GM19238 (cell line): ENCODE measurements at regions not wholly inside any gene's neighbourhood (a gene's known extent, or its start where the extent isn't known, plus 50 kb on each side); places are given as distances from the start of the nearest gene placed in this dataset.
"Not testable (repeated sequence)": the region's sequence is repeated elsewhere in the genome, so short reads cannot be mapped to it uniquely, and the experiment has no call there.

Experiments used
- DNase-seq: peaks from one replicate; pipeline ENCODE4 v3.0.0; 2011; ENCODE audit warnings: low spot score; ENCODE audit not compliant: insufficient read length

DNA sequence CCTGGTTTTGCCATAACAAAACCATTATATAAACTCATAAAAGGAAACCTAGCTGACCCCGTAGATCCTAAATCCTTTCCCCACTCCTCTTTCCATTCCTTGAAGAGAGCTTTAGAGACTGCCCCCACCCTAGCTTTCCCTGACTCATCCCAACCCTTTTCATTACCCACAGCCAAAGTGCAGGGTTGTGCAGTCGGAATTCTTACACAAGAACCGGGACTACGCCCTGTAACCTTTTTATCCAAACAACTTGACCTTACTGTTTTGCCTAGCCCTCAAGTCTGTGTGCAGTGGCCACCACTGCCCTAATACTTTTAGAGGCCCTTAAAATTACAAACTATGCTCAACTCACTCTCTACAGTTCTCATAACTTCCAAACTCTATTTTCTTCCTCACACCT lies 116.0 kb upstream of the PTPN13 start:
- not testable (repeated sequence) for DNase-seq

DNA sequence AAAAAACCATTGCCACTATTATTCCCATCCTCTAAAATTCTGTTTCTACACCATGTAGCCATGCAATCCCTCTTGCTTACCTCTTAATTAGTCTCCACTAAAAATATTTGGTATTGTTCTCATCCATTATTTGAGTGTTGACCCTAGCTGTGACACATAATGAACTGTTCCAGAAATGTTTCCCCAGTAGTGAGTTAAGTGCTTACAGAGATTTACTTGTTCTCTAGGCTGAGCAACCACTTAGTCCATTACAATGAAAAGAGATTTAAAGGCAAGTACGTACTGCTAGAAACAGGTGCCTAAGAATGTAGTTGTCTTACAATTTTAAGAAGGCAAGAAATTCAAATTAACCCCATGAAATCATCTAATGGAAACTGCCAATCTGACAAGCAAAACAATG lies 112.7 kb upstream of the PTPN13 start:
- no peak for DNase-seq

DNA sequence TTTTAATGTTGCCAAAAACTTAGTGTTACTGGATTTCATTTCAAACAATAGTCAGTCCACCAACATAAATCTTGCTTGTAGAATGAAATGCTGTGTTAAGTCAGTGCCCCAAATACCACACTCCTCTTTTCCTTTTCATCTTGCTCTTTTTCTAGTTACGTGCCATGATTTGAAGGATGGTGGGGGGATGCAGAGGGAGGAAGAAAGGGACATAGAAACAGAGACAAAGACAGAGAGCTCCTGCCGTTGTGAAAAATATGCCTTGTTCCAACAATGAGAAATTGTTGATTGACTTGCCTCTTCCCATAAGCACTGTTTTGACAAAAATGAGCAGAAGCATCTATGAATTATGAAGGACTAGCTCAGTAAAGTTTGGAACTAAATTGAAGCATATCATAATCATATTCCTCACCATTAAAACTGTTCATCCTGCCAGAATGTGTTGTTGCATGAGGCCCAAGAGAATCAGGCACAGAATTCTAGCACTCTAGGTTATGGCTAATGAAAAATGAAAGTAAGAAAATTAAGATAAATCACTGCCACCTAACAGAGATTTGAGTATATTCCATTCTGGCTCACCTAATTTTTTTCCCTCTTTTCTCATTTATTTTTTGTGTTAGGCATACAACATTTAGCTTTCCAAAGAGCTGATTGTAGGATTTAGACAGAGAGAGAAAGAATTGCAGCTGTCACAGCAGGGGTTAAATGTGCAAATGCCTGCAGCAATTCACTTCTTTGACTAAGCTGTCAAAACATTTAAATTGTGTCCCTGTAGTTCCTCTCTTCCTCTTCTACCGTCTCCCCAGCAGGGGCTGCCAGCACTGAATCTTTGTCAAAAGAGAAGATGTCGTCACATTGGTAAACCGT lies 111.6 kb upstream of the PTPN13 start:
- DNase-seq = no peak

DNA sequence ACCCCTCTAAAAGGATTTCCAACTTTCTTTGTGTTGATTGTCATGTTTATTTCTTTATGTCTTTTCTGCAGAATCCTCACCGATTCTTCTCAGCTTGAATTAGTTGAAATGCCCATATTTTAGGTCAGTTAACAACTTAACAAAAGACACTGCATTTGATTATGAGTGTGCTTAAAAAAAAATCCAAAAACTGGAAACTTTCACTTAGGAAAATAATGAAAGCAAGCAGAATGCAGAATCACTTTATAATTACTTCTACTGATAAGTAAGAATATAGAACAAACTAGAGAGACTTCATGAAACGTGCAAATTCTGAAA lies 111.0 kb upstream of the PTPN13 start:
- no peak for DNase-seq

DNA sequence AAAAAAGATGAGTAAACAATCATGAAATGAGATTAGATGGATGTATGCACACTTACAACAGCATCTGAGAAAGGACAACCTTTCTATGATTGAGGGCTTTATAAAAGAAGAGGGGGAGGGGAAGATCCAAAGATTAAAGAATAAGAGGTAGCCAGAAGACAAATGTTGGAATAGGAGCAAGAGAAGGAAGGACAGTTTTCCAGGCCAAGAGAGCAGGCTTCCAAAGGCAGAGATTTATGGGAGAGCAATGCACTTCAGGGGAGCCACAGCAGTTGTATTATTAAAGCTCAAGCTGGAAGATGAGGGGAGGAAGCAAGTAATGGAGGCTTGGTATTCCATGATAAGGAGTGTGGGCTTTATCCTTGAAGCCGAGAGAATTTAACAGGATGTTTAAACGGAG lies 110.3 kb upstream of the PTPN13 start:
- no peak for DNase-seq

DNA sequence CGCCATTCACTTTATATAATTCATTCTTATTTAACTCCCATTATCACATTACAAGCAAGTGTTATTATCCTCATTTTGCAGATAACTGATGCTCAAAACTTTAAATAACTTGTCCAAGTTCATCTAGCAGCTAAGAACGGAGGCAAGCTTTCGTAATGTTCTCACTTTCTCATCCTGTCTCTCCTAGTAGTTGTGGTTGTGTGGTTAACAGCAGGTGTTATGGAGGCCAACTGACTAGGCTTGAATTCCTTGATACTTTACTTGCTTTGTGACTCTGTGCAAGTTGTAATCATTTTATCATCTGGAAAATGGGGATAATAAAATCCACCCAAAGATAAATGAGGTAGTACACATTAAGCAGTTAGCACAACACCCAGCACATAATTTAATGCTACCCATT lies 109.9 kb upstream of the PTPN13 start:
- no peak for DNase-seq

DNA sequence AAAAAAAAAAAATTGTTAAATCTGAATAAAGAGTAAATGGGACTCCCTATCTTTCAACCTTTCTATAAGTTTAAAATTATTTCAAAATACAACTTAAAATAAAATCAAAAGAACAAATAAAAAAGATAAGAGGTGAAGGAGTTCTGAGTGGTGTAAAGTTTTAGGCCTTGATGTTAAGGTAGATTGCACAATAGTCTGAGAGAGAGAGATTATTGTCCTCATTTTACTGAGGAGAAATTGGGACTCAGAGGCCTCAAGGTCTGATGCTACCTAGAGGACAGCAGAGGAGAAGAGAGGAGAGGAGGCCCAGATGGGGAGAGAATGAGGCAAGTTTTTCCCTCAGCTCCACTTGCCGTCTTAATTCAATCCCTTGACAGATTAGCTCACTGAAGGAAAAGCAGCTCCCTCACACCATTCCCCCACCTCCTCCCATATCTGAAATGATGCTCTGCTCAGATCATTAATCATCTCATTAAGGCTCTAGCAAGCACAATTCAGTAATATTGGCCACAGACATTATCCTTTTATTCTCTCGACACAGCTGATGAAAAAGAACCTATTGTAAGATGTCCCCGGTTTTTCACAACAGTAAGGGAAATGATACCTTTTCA lies 106.3 kb upstream of the PTPN13 start:
- no peak for DNase-seq

DNA sequence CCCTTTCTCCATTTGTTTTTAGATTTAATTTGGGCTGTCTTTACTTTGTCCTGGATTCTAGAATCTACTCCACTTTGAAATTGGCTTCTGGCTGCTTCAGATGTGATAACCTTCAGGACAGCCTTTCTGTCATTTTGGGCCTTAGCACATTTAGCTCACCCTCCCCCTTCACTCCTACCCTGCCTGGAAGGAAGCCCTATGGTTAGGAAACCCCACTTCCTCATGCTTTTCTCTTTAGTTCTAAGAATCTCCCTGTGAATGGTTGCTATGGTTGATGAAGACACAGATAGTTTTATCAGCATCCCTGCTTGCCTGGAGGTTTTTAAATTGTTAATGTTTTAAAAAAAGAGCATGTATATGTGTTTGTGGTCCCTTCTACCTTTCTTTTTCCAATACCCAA lies 100.7 kb upstream of the PTPN13 start:
- DNase-seq = no peak

DNA sequence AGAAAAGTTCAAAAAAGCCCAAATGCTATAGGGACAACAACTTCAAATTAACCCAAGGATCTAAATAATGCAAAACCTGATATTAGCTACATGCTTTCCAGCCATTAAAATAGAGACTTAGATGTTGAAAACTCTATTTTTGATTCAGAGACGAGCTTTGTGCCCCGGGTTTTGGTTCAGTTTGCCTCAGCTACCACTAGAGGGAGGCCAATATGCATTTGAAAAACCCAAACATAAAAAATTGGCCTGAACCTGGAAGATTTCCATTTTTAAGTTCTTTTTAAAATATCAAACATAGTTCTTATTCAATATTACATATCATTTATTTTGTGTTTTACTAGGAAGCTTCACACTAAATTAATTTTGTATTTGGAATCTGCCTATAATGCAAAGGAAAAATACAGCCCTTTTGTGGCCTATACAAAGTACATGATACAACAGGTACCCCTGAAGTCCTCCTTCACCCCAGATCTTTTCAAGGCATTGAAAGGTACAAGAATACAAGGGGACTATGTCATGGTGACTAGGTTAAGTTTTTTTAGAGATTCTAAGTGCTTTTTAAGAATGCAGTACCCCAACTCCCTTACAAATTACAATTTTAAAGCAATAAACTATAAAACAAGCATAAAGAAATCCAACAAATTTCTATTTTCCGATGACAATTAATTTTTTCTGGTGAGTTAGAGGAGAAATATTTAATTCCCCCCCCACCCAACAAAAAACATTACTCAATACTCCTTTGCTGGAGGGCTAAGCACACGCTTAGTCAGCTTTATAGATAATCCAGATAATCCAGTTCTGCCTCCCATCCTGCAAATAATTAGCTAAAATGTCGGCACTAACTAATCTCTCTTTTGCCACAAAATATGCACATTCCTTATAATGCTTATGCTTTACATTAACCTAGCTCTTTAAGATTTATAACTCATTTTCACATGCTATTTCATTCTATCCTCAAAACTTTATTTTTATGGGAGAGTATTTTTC lies 97.7 kb upstream of the PTPN13 start:
- DNase-seq = no peak

DNA sequence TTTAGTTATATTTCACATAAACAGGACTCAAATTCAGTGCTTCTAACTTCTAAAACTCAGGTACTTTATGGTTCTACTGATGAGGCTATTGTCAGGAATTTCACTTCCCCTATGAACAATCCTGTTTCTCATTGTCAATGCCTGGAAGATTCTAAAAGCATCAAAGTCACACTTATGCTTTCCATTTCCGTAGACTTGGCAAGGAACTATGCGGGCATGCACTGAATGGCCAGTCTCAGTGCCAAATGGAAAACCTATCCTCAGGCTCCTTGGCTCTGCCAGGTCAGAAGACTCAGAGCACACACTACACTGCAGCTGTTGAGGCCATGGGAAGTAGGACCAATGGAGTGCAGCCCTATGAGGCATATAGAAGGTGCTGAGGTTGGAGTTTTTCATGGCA lies 97.0 kb upstream of the PTPN13 start:
- DNase-seq = no peak

DNA sequence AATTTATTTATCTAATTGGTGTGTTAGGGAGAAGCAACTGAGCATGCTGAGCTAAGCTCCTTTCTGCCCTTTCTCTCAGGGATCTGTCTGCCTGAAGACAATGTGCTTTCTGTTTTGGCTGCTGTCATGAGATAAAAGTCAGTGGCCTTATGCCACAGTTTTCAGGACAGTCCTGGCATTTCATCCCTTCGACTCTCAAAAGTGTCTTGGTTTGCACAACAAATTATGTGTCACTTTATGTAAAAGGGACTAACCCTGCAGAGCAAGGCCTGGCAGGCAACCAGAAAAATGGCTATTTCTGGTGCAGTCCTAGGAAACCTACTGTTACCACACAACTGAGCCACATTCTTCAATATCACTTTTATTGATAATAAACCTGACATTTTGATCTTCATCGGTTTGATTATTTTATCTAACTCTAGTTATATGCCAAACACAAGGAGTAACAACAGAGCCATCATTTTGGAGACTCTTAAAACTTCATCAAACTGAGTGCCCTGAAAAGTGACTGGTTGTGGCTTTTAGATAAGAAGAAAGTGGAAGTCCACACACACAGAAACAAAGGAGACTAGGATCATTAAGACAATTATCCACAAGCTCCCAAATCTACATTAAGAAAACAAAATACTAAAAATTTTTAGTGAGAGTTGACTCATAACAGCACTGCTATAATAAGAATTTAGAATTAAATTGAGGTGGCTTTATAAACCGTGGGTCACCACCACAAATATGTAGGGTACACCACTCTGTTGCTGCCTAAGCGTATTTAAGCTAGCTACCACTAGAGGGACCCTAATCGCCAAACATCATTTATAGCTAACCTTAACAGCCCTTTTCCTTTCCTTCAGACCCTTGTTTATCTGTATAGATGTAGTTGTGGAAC lies 95.9 kb upstream of the PTPN13 start:
- DNase-seq = peak; percentile 10

DNA sequence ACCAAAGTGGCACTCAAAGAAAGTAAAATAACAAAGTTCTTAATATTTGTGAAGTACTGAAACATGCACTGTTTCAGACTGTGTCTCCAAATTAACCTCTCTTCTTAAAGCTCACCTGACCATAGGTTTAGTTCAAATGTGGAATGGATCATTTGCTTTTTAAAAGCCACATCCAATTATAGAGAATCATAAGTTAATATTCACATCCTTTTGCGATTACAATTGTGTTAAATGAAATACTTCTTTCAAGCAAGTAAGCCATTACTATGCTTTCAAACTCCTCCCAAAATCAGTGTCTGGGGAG lies 95.3 kb upstream of the PTPN13 start:
- no peak for DNase-seq

DNA sequence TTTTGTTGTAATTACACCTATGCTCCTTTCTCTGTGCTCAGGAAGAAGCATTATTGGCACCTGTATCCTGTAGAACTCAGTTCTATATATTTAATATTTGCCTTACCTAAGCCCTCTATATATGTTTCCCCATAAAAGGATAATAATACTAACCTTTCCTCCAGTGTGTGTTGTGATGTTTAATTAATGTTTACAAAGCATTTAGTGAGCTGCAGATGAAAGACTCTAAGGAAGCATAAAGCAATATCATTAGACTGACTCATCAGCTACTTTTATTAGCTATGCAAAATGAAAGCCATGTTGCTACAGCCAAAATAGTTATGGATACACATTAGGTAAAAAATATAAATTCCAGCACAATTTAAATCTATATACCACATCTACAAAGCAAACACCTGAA lies 93.6 kb upstream of the PTPN13 start:
- no peak for DNase-seq

DNA sequence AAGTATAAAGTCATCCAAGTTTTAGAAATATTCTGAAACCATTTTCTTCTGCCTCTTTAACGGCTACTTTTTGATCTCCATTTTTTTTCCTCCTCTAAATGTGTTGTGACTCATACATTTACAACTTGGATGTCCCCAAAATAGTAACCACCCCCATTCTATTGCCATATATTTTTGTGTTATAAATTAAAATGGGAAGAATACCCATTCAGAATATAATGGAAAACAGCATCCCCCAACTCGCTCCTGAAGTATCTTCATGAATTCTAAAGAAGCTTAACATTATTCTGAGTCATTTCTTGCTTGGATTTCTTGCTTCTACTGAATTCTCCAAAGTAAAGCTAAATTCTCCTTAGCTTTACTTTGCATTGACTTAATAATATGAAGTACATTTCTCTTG lies 92.0 kb upstream of the PTPN13 start:
- no peak for DNase-seq

DNA sequence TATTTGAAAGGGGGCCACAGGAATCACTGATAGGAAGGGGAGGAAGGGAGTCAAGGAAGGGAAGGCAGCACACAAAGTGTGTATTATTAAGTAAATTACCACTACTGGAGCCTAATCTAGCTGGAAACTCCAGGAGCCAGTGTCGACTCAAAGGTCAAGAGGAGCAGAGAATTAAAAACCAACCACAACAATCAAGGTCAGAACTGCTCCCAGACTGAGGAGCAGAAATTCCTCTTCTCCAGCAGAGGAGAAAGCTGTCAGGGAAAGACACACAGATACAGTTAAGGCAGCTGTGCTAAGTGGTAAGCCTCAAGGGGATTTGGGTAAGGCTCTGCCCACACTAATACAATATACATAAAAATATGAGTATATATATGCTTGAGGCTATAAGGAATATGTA lies 87.5 kb upstream of the PTPN13 start:
- DNase-seq = no peak

DNA sequence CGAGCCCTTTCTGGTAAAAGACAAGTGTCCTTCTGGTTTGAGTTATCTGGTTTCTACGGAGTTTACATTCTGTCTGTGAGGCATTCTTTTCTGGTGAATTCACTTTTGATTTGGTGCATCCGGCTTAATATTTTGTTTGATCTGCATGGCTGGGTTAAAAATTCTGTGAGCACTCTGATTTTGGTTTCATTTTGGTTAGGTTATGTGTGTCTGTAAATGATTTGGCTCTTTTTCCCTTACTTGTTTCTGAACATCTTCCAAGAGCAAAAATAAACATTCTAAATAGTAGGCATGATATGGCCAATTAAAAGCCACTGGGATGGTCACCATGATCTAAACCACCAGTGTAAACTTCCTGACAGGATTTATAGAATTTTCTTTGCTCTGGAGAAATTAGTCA lies 85.7 kb upstream of the PTPN13 start:
- no peak for DNase-seq

DNA sequence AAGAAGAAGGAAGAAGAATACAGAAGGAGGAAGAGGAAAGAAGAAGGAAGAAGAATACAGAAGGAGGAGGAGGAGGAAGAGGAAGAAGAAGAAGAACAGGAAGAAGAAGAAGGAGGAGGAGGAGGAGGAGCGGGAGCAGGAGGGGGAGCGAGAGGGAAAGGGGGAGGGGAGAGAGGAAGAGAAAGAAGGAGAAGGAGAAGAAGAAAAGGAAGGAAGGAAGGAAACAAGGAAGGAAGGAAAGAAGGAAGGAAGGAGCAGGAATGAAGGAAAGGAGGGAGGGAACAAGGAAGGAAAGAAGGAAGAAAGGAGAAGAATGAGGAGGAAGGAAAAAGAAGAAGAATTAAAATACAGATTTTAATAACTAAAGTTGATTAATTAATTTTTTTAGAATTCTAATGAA lies 82.5 kb upstream of the PTPN13 start:
- no peak for DNase-seq

DNA sequence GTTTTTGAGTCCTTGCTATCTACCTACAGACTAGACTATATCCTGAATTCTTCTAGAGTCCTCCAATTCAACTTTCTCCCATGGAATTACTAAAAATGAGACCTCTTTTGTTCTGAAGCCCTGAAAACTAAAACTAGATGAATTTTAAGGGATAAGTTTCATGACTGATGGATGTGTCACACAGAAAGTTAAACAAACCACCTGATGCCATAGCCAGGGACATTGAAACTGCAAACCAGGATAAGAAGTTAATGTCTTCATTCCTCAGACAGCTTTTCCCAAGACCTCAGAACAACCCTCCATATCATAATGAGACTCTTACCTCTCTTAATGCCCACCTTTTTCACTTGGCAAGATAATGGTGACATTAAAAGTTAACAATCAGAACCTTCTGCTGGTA lies 81.5 kb upstream of the PTPN13 start:
- no peak for DNase-seq

DNA sequence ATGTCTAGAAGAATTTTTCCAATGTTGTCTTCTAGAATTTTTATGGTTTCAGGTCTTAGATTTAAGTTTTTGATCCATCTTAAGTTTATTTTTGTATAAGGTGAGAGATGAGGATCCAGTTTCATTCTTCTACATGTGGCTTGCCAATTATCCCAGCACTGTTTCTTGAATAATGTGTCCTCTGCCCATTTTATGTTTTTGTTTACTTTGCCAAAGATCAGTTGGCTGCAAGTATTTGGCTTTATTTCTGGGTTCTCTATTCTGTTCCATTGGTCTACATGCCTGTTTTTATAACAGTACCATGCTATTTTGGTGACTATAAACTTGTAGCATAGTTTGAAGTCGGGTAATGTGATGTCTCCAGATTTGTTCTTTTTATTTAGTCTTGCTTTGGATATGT lies 78.2 kb upstream of the PTPN13 start:
- DNase-seq = not testable (repeated sequence)

DNA sequence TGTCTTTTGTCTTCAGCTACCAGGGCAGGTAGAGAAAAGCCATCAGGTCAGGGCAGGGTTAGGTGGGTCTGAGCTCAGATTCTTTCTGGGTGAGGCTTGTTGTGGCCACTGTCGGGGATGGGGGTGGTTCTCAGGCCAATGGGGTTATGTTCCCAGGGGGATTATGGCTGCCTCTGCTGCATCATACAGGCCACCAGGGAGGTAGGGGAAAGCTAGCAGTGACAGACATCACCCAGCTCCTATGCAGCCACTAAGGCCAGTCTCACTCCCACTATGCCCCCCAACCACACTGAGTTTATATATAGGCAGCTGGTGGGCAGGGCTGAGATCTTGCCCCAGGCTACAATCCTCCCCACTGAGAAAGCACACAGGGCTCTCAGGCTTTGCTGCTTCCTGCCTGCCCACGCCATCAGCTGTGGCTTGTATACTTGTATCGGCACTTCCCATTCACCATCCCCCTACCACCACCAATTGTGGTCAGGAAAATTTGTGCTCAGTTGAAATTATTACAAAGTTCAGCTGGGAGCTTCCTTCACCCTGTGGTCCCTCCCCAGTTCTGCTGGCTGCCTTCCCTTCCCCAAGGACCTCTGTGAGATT lies 72.6 kb upstream of the PTPN13 start:
- no peak for DNase-seq

DNA sequence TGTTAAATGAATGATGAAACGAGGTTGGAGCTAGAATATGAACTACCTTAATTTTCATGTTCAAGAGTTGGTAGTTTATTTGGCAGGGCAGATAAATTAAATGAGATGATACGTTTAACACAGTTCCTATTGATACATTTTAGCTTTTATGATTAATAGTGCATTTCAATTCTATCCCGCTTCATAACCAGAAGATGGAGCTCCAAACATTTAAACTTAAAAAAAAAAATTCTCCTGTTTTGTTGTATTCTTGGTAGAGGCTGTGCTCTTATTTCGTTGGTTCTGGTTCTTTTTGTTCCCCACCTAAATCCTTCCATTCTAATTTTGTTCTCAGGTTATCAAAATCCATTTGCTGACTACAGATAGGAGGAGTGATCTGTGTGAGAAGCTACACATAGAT lies 71.8 kb upstream of the PTPN13 start:
- no peak for DNase-seq
